Fibroblast of skin of left biceps (primary cell): ENCODE measurements at regions not wholly inside any gene's neighbourhood (a gene's known extent, or its start where the extent isn't known, plus 50 kb on each side); places are given as distances from the start of the nearest gene placed in this dataset.
"Not testable (repeated sequence)": the region's sequence is repeated elsewhere in the genome, so short reads cannot be mapped to it uniquely, and the experiment has no call there.

Experiments used
- DNase-seq, 2 experiments: peaks; one replicate each; pipeline ENCODE4 v3.0.0-alpha.2; 2013; ENCODE audit warnings: low read depth in 2 of 2

DNA sequence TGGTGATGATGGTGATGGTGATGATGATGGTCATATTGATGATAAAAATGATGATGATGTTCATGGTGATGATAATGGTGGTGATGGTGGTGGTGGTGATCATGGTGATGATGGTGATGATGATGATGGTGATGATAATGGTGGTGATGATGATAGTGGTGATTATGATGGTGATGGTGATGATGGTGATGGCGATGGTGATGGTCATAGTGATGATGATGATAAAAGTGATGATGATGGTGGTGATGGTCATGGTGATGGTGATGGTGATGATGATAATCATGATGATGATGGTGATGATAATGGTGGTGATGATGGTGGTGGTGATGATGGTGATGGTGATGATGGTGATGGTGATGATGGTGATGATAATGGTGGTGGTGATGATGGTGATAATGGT is 478.7 kb downstream of the TYW1 start:
- no peak for DNase-seq

DNA sequence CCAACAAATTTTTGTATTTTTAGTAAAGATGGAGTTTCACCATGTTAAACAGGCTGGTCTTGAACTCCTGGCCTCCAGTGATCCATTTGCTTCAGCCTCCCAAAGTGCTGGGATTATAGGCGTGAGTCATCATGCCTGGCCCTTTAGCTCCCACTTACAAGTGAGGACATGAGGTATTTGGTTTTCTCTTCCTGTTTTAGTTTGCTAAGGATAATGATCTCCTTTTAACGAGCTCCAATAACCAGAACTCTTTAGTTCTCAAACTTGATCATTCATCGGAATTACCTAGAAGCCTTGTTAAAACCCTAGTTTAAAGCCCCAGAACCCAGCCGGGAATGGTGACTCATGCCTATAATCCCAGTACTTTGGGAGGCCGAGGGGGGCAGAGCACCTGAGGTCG is 481.4 kb downstream of the TYW1 start:
- no peak for DNase-seq

DNA sequence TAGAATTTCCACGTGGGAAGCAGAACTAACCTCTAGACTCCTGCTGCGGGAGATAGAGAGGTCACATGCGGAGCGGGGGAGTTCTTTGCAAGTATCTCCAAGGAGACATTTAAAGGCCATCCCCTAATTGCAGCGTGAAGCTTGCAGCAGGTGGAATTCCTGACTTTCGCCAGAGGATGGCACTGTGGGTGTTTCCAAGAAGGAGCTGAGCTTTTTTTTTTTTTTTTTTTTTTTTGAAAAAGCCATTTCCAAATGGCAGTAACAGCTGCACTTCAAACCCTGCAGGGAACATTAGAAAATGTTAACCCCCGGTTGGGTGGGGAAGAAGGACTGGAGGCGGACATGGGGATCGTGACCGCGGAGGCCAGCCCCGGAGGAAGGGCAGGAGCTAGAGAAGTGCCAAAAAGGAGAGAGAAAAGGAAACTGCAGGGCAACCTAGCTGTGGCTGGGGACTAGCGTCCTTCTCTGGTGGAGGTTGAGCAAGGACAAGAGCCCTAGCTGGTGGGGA is 487.7 kb downstream of the TYW1 start:
- no peak for DNase-seq

DNA sequence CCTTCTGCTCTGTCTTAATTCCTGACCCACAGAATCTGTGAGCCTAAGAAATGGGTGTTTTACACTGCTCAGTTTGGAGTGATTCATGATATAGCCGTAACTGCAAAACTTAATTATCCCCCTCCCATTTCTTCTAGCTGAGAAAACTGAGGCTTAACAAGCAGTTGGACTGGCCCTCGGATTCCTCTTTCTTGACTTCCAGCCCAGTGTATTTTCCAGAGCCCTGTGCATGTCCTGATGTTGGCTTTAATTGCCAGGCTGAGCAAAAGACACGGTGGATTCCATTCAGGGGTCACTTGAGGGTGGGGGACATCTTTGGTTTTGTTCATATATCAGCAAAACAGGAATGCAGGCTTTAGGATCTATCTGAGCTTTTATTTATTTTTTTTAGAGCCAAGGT is 489.8 kb downstream of the TYW1 start:
- DNase-seq = no peak

DNA sequence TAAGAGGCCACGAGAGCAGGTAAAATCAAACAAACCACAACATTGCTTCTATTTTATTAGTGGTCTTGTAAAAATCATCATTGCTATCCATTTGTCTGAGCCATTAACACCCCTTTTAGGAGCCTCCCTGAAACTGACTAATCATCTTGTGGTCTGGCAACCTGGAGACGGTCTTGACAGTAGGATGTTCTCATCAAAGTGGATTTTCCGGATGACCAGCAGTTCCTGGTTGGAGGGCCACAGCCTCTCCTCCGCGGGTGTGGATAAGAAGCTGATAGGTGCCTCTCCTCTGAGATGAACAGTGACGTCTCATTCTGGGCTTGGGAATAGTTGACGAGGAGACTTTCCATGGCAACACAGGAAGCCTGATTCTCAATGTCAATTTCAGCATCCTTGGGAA is 490.7 kb downstream of the TYW1 start:
- no peak for DNase-seq

GRCh38 chr7:67489881-67490280 is 493.2 kb downstream of the TYW1 start:
- no peak for DNase-seq

- no peak for DNase-seq
Observed at GRCh38 chr7:67493366-67493765, 496.7 kb downstream of the TYW1 start.

- DNase-seq = no peak
Observed at GRCh38 chr7:67496589-67496988, 500.0 kb downstream of the TYW1 start.

- DNase-seq = not testable (repeated sequence)
Observed at GRCh38 chr7:67497914-67498313, 501.3 kb downstream of the TYW1 start.

- DNase-seq = no peak
Observed at GRCh38 chr7:67502929-67503328, 506.3 kb downstream of the TYW1 start.

DNA sequence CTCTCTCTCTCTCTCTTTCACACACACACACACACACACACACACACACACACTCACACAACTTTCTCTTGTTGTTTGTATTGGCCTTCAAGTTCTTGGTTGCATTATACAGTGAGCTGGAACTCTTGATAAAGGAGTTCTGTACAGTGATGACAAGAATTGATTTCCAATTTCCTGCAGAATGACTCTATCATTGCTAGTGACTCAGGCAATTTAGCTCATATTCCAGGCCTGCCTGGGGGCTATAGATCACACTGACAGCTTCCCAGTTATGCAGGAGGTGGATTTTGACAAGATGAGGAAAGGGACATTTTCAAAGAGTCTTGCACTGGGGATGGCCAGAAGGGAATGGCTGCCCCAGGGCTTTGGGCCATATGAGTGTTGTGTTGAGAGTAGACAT is 508.8 kb downstream of the TYW1 start:
- peak; percentile 8 to 10 for DNase-seq

DNA sequence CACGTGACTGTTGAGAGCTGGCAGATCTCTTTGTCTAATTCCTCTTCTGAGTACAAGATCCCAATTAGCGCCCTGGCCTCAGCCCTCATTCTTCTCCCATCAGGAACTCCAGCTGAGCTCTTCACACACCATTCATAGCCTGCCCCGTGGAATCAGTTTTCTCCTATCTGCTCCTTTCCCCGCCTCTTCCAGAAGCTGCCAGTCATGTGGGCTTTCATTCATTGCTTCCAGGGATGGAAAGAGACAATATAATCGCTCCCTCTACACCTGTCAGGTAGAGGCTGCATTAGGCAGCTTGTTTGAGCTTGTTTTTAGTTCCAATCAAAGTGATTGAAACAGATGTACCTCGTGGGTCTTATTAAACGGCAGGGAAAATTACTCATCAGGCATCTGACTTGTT is 515.8 kb downstream of the TYW1 start:
- DNase-seq = no peak

DNA sequence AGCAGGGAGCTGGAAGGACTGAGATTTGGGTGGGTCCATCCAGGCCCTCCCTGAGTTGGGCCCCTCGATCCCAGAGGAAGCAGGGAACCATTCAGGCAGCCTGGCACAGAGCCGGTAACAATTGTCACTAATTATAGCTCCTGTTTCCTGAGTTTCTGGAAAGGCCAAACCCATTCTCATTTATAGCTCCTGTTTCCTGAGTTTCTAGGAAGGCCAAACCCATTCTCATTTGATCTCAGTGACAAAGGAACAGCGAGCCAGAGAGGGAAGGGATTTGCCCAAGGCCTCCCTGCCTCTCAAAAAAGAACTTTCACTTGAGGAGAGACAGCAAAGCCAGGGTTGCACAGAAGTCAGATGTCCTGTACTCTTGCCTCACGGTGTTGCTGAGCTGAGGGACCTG is 521.9 kb downstream of the TYW1 start:
- no peak for DNase-seq

- no peak for DNase-seq
Observed at GRCh38 chr7:67519171-67519570, 522.5 kb downstream of the TYW1 start.

DNA sequence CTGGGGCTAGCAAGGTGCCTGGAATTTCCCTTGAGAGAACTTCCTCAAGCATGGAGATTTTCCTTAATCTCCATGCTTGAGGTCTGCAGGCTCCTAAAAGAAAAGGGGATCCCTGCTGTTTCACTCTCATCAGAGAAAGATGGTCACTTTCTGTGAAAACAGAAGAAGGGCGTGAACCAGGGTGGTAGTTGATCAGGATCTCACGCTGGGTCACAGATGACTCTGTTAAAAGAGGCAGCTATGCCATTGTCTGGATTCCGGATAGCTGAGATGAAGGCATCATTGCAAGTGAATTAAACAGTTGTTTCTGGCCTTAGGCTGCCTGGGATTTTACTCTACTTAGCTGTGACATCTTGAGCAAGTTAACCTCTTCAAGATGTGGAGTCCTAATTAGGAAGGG is 525.9 kb downstream of the TYW1 start:
- DNase-seq = no peak

DNA sequence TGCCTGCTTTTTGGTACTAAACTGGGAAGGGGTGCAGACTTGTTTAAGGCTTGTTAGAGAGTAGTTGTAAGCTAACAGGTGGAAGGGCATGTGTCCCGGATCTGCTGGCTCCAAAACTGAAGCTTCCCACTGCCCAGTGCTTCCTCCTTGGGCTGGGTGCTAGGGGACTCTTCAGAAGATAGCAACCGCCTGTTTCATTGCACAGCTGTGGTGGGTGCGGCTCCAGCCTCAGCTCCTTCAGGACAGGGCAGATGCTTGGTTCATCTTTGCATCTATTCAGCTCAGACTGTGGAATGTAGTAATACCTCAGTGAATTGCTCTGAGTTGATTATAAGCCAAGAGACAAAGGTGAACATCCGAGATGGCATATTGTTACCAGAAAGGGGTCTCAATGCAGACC is 527.1 kb downstream of the TYW1 start:
- DNase-seq = no peak

GRCh38 chr7:67525588-67525987 is 529.0 kb downstream of the TYW1 start:
- no peak for DNase-seq

GRCh38 chr7:67535241-67535989 is 538.8 kb downstream of the TYW1 start:
- no peak for DNase-seq

DNA sequence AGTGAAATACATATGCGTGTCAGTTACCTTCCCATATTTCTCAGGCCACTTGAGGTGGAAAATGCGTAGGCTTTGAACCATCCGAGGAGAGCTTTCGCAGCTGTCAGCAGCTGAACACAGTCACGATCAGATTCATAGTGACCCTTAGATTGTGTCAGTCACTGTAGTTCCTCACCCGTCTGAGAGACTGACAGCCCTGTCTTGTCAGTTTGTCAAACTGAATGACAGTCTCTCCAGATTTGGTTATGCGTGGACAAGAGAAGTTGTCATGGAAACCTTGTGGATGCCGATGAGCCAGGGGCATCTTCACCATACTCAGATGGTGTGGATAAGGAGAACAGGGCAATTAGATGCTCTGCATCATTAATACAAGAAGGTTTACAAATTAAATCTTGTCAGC is 546.3 kb downstream of the TYW1 start:
- DNase-seq = no peak

GRCh38 chr7:67547183-67547907 is 550.7 kb downstream of the TYW1 start:
- no peak for DNase-seq

GRCh38 chr7:67549126-67549525 is 552.5 kb downstream of the TYW1 start:
- no peak for DNase-seq

DNA sequence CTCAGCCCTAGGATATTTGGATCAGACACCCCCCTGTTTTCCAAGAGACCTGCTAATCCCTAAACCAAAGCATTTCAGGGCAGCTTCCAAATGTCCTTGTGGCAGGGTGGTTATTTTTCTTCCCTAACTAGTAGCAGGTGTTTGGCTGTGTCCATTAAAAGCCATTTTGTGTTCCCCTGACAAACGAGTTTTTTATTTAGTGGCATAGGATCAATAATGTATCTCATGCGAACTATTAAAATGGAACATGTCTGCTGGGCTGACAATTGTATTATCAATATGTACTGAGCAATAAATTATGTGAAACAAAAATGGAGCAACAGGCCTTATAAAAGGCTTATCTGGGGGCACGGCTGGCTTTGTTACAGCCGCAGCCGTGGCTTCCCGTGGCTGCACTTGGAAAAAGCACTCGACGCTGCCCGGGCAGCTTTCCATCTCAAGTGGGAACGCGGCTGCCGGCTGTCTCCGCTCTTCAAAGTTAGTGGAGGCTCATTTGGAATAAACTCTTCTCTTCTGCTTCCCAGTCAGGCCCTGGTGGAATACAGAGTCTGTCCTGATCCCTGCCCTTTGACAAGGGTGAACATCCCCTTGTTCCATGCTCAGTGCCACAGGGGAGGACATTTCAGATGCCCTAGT is 554.3 kb downstream of the TYW1 start:
- no peak for DNase-seq

DNA sequence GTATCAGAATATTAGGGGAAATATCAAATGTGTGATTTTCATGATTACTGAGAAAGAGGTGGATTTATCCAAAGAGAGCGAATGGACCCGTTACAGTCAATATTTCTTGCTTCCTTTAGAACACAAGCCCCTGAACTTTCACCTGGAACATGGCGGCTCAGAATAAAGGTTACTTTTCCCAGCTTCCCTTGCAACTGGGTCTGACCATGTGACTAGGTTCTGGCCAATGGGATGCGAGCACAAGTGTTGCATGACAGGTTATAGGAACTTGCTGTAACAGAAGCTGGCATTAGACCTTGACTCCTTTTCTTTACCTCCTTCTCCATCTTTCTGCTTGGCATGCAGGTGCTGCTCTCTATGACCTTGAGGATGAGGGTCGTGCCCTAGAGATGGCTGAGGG is 556.1 kb downstream of the TYW1 start:
- DNase-seq = no peak
